GM23338 (cell line): ENCODE measurements at regions not wholly inside any gene's neighbourhood (a gene's known extent, or its start where the extent isn't known, plus 50 kb on each side); places are given as distances from the start of the nearest gene placed in this dataset.

ENCODE experiments used
- ATAC-seq: fragments of 200-7000 bp; cut with Tn5 transposase; 3 replicates; pipeline ENCODE4 v1.9.1; 2020
- DNase-seq: peaks from one replicate; pipeline ENCODE4 v3.0.0-alpha.2; 2015; ENCODE audit warnings: low spot score
- H2AFZ ChIP-seq: fragments of 200-600 bp; sonication (generic); 2 replicates; pipeline ENCODE4 v1.8.0; 2016; ENCODE audit warnings: antibody characterized with exemption, mild to moderate bottlenecking, moderate library complexity
- H3F3A ChIP-seq: fragments of 200-600 bp; sonication (generic); replicated peaks from 2 replicates; pipeline ENCODE4 v1.8.0; 2017; ENCODE audit warnings: antibody characterized with exemption, mixed run types, low read depth
- H3K27ac ChIP-seq: fragments of 200-600 bp; sonication (generic); 2 replicates; pipeline ENCODE4 v1.6.1; 2016; ENCODE audit warnings: low read depth
- H3K27me3 ChIP-seq: fragments of 200-600 bp; sonication (generic); 2 replicates; pipeline ENCODE4 v1.8.0; 2016; ENCODE audit warnings: mild to moderate bottlenecking, mixed run types, moderate library complexity; ENCODE audit not compliant: insufficient read depth
- H3K36me3 ChIP-seq: fragments of 200-600 bp; sonication (generic); 2 replicates; pipeline ENCODE4 v1.8.0; 2016; ENCODE audit warnings: mild to moderate bottlenecking; ENCODE audit not compliant: insufficient read depth
- H3K4me1 ChIP-seq: fragments of 200-600 bp; sonication (generic); 2 replicates; pipeline ENCODE4 v1.8.0; 2016; ENCODE audit warnings: mild to moderate bottlenecking, moderate library complexity; ENCODE audit not compliant: insufficient read depth
- H3K4me2 ChIP-seq: fragments of 200-600 bp; sonication (generic); 2 replicates; pipeline ENCODE4 v1.7.1; 2017; ENCODE audit warnings: mixed run types
- H3K4me3 ChIP-seq: fragments of 200-600 bp; sonication (generic); 2 replicates; pipeline ENCODE4 v1.6.1; 2016; ENCODE audit warnings: mixed run types
- H3K79me2 ChIP-seq: fragments of 200-600 bp; sonication (generic); replicated peaks from 2 replicates; pipeline ENCODE4 v1.8.0; 2017; ENCODE audit warnings: mild to moderate bottlenecking; ENCODE audit not compliant: insufficient read depth
- H3K9me2 ChIP-seq: fragments of 200-600 bp; sonication (generic); 2 replicates; pipeline ENCODE4 v1.8.0; 2017; ENCODE audit not compliant: insufficient read depth
- H4K20me1 ChIP-seq: fragments of 200-600 bp; sonication (generic); replicated peaks from 2 replicates; pipeline ENCODE4 v1.8.0; 2017; ENCODE audit warnings: mild to moderate bottlenecking; ENCODE audit not compliant: insufficient read depth
- H3K27ac Mint-ChIP-seq: 2 replicates; pipeline ENCODE4 v1.8.0; 2020; ENCODE audit warnings: inconsistent platforms, mild to moderate bottlenecking, moderate library complexity, mixed read lengths
- H3K27me3 Mint-ChIP-seq: 3 replicates; pipeline ENCODE4 v1.8.0; 2022; ENCODE audit warnings: low read depth, mild to moderate bottlenecking, moderate library complexity, mixed read lengths, inconsistent platforms; ENCODE audit not compliant: insufficient read depth, poor library complexity
- H3K36me3 Mint-ChIP-seq: 3 replicates; pipeline ENCODE4 v1.8.0; 2021; ENCODE audit warnings: low read depth, mild to moderate bottlenecking, inconsistent platforms, moderate library complexity, mixed read lengths
- H3K4me1 Mint-ChIP-seq: 3 replicates; pipeline ENCODE4 v1.8.0; 2020; ENCODE audit warnings: mild to moderate bottlenecking, inconsistent platforms, mixed read lengths
- H3K4me3 Mint-ChIP-seq: 3 replicates; pipeline ENCODE4 v1.8.0; 2021; ENCODE audit warnings: moderate library complexity, mild to moderate bottlenecking, inconsistent platforms, mixed read lengths
- H3K9me3 Mint-ChIP-seq: 3 replicates; pipeline ENCODE4 v1.8.0; 2020; ENCODE audit warnings: moderate library complexity, mild to moderate bottlenecking, inconsistent platforms, mixed read lengths
- CREB1 ChIP-seq: fragments of 250-450 bp; sonication (Bioruptor Pico); IDR thresholded peaks from 2 replicates; pipeline ENCODE4 v1.5.0; 2020; ENCODE audit warnings: low read depth, mild to moderate bottlenecking, moderate library complexity
- ETS1 ChIP-seq: IDR thresholded peaks from 2 replicates; pipeline ENCODE4 v1.6.1; 2016; ENCODE audit warnings: antibody characterized with exemption
- EZH2 ChIP-seq: fragments of 200-600 bp; sonication (generic); IDR thresholded peaks from one replicate; pipeline ENCODE4 v1.8.0; 2017; ENCODE audit warnings: antibody characterized with exemption, mild to moderate bottlenecking, low read depth; ENCODE audit not compliant: unreplicated experiment
- EZH2phosphoT487 ChIP-seq: fragments of 200-600 bp; sonication (generic); IDR thresholded peaks from one replicate; pipeline ENCODE4 v1.8.1; 2018; ENCODE audit warnings: antibody characterized with exemption; ENCODE audit not compliant: unreplicated experiment
- JUNB ChIP-seq: IDR thresholded peaks from one replicate; pipeline ENCODE4 v1.6.1; 2016; ENCODE audit warnings: antibody characterized with exemption; ENCODE audit not compliant: unreplicated experiment
- NANOG ChIP-seq: IDR thresholded peaks from 2 replicates; pipeline ENCODE4 v1.6.1; 2016; ENCODE audit warnings: antibody characterized with exemption, borderline replicate concordance
- POLR2AphosphoS5 ChIP-seq: IDR thresholded peaks from 2 replicates; pipeline ENCODE4 v1.6.1; 2016; ENCODE audit warnings: antibody characterized with exemption, low read depth
- STAT1 ChIP-seq: IDR thresholded peaks from one replicate; pipeline ENCODE4 v1.6.1; 2016; ENCODE audit warnings: antibody characterized with exemption; ENCODE audit not compliant: unreplicated experiment
- ZNF114 ChIP-seq: fragments of 250-450 bp; sonication (Bioruptor Pico); IDR thresholded peaks from 2 replicates; pipeline ENCODE4 v1.5.0; 2020; ENCODE audit warnings: mild to moderate bottlenecking, moderate library complexity
- ZNF331 ChIP-seq: fragments of 250-450 bp; sonication (Bioruptor Pico); IDR thresholded peaks from 2 replicates; pipeline ENCODE4 v1.5.0; 2020; ENCODE audit warnings: low read depth, mild to moderate bottlenecking, moderate library complexity
- TF ChIP-seq, protein P1 (sequence below): fragments of 250-450 bp; sonication (Bioruptor Pico); IDR thresholded peaks from 2 replicates; pipeline ENCODE4 v1.5.0; 2020; ENCODE audit warnings: mild to moderate bottlenecking, moderate library complexity
- TF ChIP-seq, protein P2 (sequence below), 2 experiments: fragments of 200-600 bp in 1 of 2; sonication (generic) in 1 of 2; conservative IDR thresholded peaks; 2 replicates each; pipeline versions ENCODE4 v1.5.1 to v1.6.1; 2016 to 2017; ENCODE audit warnings: antibody characterized with exemption in 2 of 2, low read depth in 2 of 2, mild to moderate bottlenecking in 2 of 2, moderate library complexity in 1 of 2
- TF ChIP-seq, protein P3 (sequence below): IDR thresholded peaks from one replicate; pipeline ENCODE4 v1.6.1; 2018; ENCODE audit warnings: antibody characterized with exemption; ENCODE audit not compliant: unreplicated experiment

GRCh38 chrX:100098660-100099375, 311.3 kb downstream of the PCDH19 start:
- ATAC-seq (no peak), DNase-seq (no peak)
- Mint-ChIP-seq H3K4me1 (0 out of 3 replicates have a peak, but pooled peaks cover 3% of the 10 kb centered on the region), H3K4me3 (no peak overlapping the region), H3K36me3 (no peaks in the 10 kb centered on the region), H3K27me3 (peaks cover 4% of the 10 kb centered on the region), H3K27ac (no peak overlapping the region), H3K9me3 (peaks cover 9% of the 10 kb centered on the region; the same call in 2 of the 3 replicates)
- H4K20me1 ChIP-seq = no peaks in the 10 kb centered on the region
- H3K27me3 ChIP-seq = no peaks in the 10 kb centered on the region
- no peaks in the 10 kb centered on the region for H3K36me3 ChIP-seq
- H2AFZ ChIP-seq = peak overlapping the region; percentile 10; the same call in 1 of the 2 replicates
- H3F3A ChIP-seq = no peaks in the 10 kb centered on the region
- H3K9me2 ChIP-seq = no peaks in the 10 kb centered on the region
- no peak overlapping the region for H3K4me2 ChIP-seq
- H3K4me1 ChIP-seq = no peaks in the 10 kb centered on the region
- TF ChIP-seq STAT1 (no peak), JUNB (no peak), POLR2AphosphoS5 (no peak), ZNF331 (CRISPR knock-in tag) (no peak), ETS1 (no peak), NANOG (no peak), EZH2phosphoT487 (no peak), EZH2 (no peak), ZNF114 (CRISPR knock-in tag) (no peak), CREB1 (no peak)
- TF ChIP-seq, protein P1, sequence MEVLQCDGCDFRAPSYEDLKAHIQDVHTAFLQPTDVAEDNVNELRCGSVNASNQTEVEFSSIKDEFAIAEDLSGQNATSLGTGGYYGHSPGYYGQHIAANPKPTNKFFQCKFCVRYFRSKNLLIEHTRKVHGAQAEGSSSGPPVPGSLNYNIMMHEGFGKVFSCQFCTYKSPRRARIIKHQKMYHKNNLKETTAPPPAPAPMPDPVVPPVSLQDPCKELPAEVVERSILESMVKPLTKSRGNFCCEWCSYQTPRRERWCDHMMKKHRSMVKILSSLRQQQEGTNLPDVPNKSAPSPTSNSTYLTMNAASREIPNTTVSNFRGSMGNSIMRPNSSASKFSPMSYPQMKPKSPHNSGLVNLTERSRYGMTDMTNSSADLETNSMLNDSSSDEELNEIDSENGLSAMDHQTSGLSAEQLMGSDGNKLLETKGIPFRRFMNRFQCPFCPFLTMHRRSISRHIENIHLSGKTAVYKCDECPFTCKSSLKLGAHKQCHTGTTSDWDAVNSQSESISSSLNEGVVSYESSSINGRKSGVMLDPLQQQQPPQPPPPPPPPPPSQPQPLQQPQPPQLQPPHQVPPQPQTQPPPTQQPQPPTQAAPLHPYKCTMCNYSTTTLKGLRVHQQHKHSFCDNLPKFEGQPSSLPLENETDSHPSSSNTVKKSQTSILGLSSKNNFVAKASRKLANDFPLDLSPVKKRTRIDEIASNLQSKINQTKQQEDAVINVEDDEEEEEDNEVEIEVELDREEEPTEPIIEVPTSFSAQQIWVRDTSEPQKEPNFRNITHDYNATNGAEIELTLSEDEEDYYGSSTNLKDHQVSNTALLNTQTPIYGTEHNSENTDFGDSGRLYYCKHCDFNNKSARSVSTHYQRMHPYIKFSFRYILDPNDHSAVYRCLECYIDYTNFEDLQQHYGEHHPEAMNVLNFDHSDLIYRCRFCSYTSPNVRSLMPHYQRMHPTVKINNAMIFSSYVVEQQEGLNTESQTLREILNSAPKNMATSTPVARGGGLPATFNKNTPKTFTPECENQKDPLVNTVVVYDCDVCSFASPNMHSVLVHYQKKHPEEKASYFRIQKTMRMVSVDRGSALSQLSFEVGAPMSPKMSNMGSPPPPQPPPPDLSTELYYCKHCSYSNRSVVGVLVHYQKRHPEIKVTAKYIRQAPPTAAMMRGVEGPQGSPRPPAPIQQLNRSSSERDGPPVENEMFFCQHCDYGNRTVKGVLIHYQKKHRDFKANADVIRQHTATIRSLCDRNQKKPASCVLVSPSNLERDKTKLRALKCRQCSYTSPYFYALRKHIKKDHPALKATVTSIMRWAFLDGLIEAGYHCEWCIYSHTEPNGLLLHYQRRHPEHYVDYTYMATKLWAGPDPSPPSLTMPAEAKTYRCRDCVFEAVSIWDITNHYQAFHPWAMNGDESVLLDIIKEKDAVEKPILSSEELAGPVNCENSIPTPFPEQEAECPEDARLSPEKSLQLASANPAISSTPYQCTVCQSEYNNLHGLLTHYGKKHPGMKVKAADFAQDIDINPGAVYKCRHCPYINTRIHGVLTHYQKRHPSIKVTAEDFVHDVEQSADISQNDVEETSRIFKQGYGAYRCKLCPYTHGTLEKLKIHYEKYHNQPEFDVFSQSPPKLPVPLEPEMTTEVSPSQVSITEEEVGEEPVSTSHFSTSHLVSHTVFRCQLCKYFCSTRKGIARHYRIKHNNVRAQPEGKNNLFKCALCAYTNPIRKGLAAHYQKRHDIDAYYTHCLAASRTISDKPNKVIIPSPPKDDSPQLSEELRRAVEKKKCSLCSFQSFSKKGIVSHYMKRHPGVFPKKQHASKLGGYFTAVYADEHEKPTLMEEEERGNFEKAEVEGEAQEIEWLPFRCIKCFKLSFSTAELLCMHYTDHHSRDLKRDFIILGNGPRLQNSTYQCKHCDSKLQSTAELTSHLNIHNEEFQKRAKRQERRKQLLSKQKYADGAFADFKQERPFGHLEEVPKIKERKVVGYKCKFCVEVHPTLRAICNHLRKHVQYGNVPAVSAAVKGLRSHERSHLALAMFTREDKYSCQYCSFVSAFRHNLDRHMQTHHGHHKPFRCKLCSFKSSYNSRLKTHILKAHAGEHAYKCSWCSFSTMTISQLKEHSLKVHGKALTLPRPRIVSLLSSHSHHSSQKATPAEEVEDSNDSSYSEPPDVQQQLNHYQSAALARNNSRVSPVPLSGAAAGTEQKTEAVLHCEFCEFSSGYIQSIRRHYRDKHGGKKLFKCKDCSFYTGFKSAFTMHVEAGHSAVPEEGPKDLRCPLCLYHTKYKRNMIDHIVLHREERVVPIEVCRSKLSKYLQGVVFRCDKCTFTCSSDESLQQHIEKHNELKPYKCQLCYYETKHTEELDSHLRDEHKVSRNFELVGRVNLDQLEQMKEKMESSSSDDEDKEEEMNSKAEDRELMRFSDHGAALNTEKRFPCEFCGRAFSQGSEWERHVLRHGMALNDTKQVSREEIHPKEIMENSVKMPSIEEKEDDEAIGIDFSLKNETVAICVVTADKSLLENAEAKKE (CRISPR knock-in tag) = no peak
- TF ChIP-seq, protein P2, sequence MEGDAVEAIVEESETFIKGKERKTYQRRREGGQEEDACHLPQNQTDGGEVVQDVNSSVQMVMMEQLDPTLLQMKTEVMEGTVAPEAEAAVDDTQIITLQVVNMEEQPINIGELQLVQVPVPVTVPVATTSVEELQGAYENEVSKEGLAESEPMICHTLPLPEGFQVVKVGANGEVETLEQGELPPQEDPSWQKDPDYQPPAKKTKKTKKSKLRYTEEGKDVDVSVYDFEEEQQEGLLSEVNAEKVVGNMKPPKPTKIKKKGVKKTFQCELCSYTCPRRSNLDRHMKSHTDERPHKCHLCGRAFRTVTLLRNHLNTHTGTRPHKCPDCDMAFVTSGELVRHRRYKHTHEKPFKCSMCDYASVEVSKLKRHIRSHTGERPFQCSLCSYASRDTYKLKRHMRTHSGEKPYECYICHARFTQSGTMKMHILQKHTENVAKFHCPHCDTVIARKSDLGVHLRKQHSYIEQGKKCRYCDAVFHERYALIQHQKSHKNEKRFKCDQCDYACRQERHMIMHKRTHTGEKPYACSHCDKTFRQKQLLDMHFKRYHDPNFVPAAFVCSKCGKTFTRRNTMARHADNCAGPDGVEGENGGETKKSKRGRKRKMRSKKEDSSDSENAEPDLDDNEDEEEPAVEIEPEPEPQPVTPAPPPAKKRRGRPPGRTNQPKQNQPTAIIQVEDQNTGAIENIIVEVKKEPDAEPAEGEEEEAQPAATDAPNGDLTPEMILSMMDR (conservative IDR thresholded peaks at IDR 0.05; ENCODE audit: low read depth in 2 of 2) = no peak
- TF ChIP-seq, protein P3, sequence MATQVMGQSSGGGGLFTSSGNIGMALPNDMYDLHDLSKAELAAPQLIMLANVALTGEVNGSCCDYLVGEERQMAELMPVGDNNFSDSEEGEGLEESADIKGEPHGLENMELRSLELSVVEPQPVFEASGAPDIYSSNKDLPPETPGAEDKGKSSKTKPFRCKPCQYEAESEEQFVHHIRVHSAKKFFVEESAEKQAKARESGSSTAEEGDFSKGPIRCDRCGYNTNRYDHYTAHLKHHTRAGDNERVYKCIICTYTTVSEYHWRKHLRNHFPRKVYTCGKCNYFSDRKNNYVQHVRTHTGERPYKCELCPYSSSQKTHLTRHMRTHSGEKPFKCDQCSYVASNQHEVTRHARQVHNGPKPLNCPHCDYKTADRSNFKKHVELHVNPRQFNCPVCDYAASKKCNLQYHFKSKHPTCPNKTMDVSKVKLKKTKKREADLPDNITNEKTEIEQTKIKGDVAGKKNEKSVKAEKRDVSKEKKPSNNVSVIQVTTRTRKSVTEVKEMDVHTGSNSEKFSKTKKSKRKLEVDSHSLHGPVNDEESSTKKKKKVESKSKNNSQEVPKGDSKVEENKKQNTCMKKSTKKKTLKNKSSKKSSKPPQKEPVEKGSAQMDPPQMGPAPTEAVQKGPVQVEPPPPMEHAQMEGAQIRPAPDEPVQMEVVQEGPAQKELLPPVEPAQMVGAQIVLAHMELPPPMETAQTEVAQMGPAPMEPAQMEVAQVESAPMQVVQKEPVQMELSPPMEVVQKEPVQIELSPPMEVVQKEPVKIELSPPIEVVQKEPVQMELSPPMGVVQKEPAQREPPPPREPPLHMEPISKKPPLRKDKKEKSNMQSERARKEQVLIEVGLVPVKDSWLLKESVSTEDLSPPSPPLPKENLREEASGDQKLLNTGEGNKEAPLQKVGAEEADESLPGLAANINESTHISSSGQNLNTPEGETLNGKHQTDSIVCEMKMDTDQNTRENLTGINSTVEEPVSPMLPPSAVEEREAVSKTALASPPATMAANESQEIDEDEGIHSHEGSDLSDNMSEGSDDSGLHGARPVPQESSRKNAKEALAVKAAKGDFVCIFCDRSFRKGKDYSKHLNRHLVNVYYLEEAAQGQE = no peak
- no peaks in the 10 kb centered on the region for H3K79me2 ChIP-seq
- no peak overlapping the region for H3K4me3 ChIP-seq
- no peak overlapping the region for H3K27ac ChIP-seq
